ENCODE measurements at regions not wholly inside any gene's neighbourhood (a gene's known extent, or its start where the extent isn't known, plus 50 kb on each side); places are given as distances from the start of the nearest gene placed in this dataset.
"Not testable (repeated sequence)": the region's sequence is repeated elsewhere in the genome, so short reads cannot be mapped to it uniquely, and the experiment has no call there.

- not testable (repeated sequence) for TF ChIP-seq POLR2A (IDR thresholded peaks at IDR 0.05; ENCODE audit: extremely low read depth, insufficient read length); MAX (IDR thresholded peaks at IDR 0.05; ENCODE audit: low read depth, low read length)
- TF ChIP-seq, protein P1, sequence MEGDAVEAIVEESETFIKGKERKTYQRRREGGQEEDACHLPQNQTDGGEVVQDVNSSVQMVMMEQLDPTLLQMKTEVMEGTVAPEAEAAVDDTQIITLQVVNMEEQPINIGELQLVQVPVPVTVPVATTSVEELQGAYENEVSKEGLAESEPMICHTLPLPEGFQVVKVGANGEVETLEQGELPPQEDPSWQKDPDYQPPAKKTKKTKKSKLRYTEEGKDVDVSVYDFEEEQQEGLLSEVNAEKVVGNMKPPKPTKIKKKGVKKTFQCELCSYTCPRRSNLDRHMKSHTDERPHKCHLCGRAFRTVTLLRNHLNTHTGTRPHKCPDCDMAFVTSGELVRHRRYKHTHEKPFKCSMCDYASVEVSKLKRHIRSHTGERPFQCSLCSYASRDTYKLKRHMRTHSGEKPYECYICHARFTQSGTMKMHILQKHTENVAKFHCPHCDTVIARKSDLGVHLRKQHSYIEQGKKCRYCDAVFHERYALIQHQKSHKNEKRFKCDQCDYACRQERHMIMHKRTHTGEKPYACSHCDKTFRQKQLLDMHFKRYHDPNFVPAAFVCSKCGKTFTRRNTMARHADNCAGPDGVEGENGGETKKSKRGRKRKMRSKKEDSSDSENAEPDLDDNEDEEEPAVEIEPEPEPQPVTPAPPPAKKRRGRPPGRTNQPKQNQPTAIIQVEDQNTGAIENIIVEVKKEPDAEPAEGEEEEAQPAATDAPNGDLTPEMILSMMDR (IDR thresholded peaks at IDR 0.05; ENCODE audit: low read depth, low read length), result not testable (repeated sequence)
Measured at GRCh38 chr6:26924206-26924605, 264.7 kb upstream of the ZNF322 start.

Data from NB4 (cell line).